ENCODE measurements at regions not wholly inside any gene's neighbourhood (a gene's known extent, or its start where the extent isn't known, plus 50 kb on each side); places are given as distances from the start of the nearest gene placed in this dataset.

GRCh38 chr1:95311014-95311413, 77.0 kb downstream of the RWDD3 start:
- Histone ChIP-seq H3K4me1 (peaks cover 20% of the 10 kb centered on the region), H3K36me3 (no peaks in the 10 kb centered on the region), H3K27me3 (no peaks in the 10 kb centered on the region), H3K9me3 (no peaks in the 10 kb centered on the region), H3K4me3 (ENCODE audit: low read depth, low read length) (peak overlapping the region; percentile 43)
- TF ChIP-seq CTCF (IDR thresholded peaks at IDR 0.05; ENCODE audit: low read depth, low read length): no peak
- peak; percentile 51 for DNase-seq

GRCh38 chr1:95311762-95312161, 77.8 kb downstream of the RWDD3 start:
- no peak for DNase-seq
- no peak for TF ChIP-seq CTCF (IDR thresholded peaks at IDR 0.05; ENCODE audit: low read depth, low read length)
- H3K4me1 ChIP-seq: peaks cover 20% of the 10 kb centered on the region
- H3K9me3 ChIP-seq: no peaks in the 10 kb centered on the region
- no peaks in the 10 kb centered on the region for H3K27me3 ChIP-seq
- H3K36me3 ChIP-seq: no peaks in the 10 kb centered on the region
- peak overlapping the region; percentile 43 for H3K4me3 ChIP-seq (ENCODE audit: low read depth, low read length)

- DNase-seq: no peak
- H3K36me3 ChIP-seq: no peaks in the 10 kb centered on the region
- H3K27me3 ChIP-seq: no peaks in the 10 kb centered on the region
- H3K4me3 ChIP-seq (ENCODE audit: low read depth, low read length): no peak overlapping the region
- H3K4me1 ChIP-seq: peaks cover 20% of the 10 kb centered on the region
- TF ChIP-seq CTCF (IDR thresholded peaks at IDR 0.05; ENCODE audit: low read depth, low read length): no peak
- H3K9me3 ChIP-seq: no peaks in the 10 kb centered on the region
Measured at GRCh38 chr1:95312181-95312580, 78.2 kb downstream of the RWDD3 start.

- no peak for DNase-seq
- H3K4me1 ChIP-seq: peaks cover 16% of the 10 kb centered on the region
- no peaks in the 10 kb centered on the region for H3K9me3 ChIP-seq
- no peak for TF ChIP-seq CTCF (IDR thresholded peaks at IDR 0.05; ENCODE audit: low read depth, low read length)
- H3K27me3 ChIP-seq: no peaks in the 10 kb centered on the region
- H3K36me3 ChIP-seq: no peaks in the 10 kb centered on the region
- H3K4me3 ChIP-seq (ENCODE audit: low read depth, low read length): no peak overlapping the region
Measured at GRCh38 chr1:95313527-95313926, 79.5 kb downstream of the RWDD3 start.

GRCh38 chr1:95321531-95321930, 87.5 kb downstream of the RWDD3 start:
- no peak for TF ChIP-seq CTCF (IDR thresholded peaks at IDR 0.05; ENCODE audit: low read depth, low read length)
- Histone ChIP-seq H3K4me3 (ENCODE audit: low read depth, low read length) (no peak overlapping the region), H3K27me3 (no peaks in the 10 kb centered on the region), H3K36me3 (no peaks in the 10 kb centered on the region), H3K4me1 (peaks cover 15% of the 10 kb centered on the region), H3K9me3 (no peaks in the 10 kb centered on the region)
- DNase-seq: no peak

GRCh38 chr1:95323123-95323522, 89.1 kb downstream of the RWDD3 start:
- H3K27me3 ChIP-seq: no peaks in the 10 kb centered on the region
- peak; percentile 45 for DNase-seq
- TF ChIP-seq CTCF (IDR thresholded peaks at IDR 0.05; ENCODE audit: low read depth, low read length): no peak

More at GRCh38 chr1:95323123-95323522, 89.1 kb downstream of the RWDD3 start:
- H3K4me3 ChIP-seq (ENCODE audit: low read depth, low read length): no peak overlapping the region
- no peaks in the 10 kb centered on the region for H3K9me3 ChIP-seq
- H3K4me1 ChIP-seq: peaks cover 15% of the 10 kb centered on the region
- H3K36me3 ChIP-seq: no peaks in the 10 kb centered on the region
